ENCODE measurements at regions not wholly inside any gene's neighbourhood (a gene's known extent, or its start where the extent isn't known, plus 50 kb on each side); places are given as distances from the start of the nearest gene placed in this dataset.
"Not testable (repeated sequence)": the region's sequence is repeated elsewhere in the genome, so short reads cannot be mapped to it uniquely, and the experiment has no call there.

- H3K4me3 ChIP-seq (replicated peaks; ENCODE audit: insufficient read depth, low read length) = no peak overlapping the region
- no peaks in the 10 kb centered on the region for H3K27me3 ChIP-seq (ENCODE audit: insufficient read depth, poor library complexity, severe bottlenecking)
- TF ChIP-seq SPI1 (IDR thresholded peaks at IDR 0.05; ENCODE audit: borderline replicate concordance, low read depth) = no peak
- TF ChIP-seq POLR2AphosphoS5 (IDR thresholded peaks at IDR 0.05; ENCODE audit: low read depth) = no peak
- no peak for TF ChIP-seq CTCF (IDR thresholded peaks at IDR 0.05; ENCODE audit: insufficient read depth, low read length)
- no peak for TF ChIP-seq GABPA (IDR thresholded peaks at IDR 0.05; ENCODE audit: low read depth)
- no peak for TF ChIP-seq REST (IDR thresholded peaks at IDR 0.05; ENCODE audit: insufficient replicate concordance, low read depth)
- DNase-seq (ENCODE audit: low read depth in 1 of 2, low spot score in 1 of 2) = no peak
- H3K27ac ChIP-seq (replicated peaks) = no peak overlapping the region
Measured at GRCh38 chr18:14945286-14945685, 197.3 kb downstream of the ANKRD30B start.

- DNase-seq (ENCODE audit: low read depth in 1 of 2, low spot score in 1 of 2) = no peak
- Histone ChIP-seq H3K27me3 (ENCODE audit: insufficient read depth, poor library complexity, severe bottlenecking) (no peaks in the 10 kb centered on the region), H3K27ac (replicated peaks) (no peak overlapping the region), H3K4me3 (replicated peaks; ENCODE audit: insufficient read depth, low read length) (no peak overlapping the region)
- TF ChIP-seq GABPA (IDR thresholded peaks at IDR 0.05; ENCODE audit: low read depth) (no peak), POLR2AphosphoS5 (IDR thresholded peaks at IDR 0.05; ENCODE audit: low read depth) (no peak), SPI1 (IDR thresholded peaks at IDR 0.05; ENCODE audit: borderline replicate concordance, low read depth) (no peak), REST (IDR thresholded peaks at IDR 0.05; ENCODE audit: insufficient replicate concordance, low read depth) (no peak)
Measured at GRCh38 chr18:14945984-14946383, 198.0 kb downstream of the ANKRD30B start.

DNA sequence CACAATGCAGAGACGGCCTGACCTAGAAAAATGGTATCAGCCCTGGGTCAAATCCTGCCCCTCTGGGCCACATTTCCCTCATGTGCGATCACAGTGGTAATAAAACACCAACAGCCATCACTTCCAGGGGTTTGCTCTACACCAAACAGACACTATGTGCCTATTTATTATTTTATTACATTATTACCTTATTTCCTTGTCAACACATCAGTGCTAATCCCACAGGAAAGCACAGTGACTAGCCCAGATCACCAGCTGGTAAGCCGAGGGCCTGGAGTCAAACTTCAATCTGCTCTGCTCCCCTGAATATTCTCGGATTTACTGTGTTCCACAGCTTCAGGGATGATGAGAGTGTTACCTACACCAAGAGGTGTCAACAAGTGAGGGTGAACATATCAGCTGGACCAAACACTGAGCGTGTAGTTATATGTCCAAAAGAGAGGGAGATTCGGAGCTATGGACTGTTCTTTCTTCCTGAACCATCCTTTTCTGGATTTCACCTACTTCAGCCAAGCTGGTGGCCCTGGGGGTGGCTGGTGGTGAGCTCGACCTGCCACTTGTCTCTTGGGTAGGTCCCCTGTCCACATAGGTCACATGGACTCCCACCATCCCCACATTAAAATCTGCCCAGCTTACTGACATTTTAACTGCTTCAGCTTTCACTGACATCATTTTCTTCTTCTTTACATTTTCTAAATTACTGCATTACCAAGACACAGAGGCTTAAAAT, 198.9 kb downstream of the ANKRD30B start:
- not testable (repeated sequence) for H3K27ac ChIP-seq (replicated peaks); H3K4me3 ChIP-seq (replicated peaks; ENCODE audit: insufficient read depth, low read length); H3K27me3 ChIP-seq (ENCODE audit: insufficient read depth, poor library complexity, severe bottlenecking); DNase-seq (ENCODE audit: low read depth in 1 of 2, low spot score in 1 of 2)

GRCh38 chr18:14947482-14948162, 199.7 kb downstream of the ANKRD30B start:
- TF ChIP-seq SPI1 (IDR thresholded peaks at IDR 0.05; ENCODE audit: borderline replicate concordance, low read depth) = no peak
- no peak for TF ChIP-seq POLR2AphosphoS5 (IDR thresholded peaks at IDR 0.05; ENCODE audit: low read depth)
- TF ChIP-seq CTCF (IDR thresholded peaks at IDR 0.05; ENCODE audit: insufficient read depth, low read length) = no peak
- Histone ChIP-seq H3K27me3 (ENCODE audit: insufficient read depth, poor library complexity, severe bottlenecking) (no peaks in the 10 kb centered on the region), H3K27ac (replicated peaks) (no peak overlapping the region), H3K4me3 (replicated peaks; ENCODE audit: insufficient read depth, low read length) (no peak overlapping the region)
- no peak for DNase-seq (ENCODE audit: low read depth in 1 of 2, low spot score in 1 of 2)
